Glomerular endothelial cell (primary cell): ENCODE measurements at regions not wholly inside any gene's neighbourhood (a gene's known extent, or its start where the extent isn't known, plus 50 kb on each side); places are given as distances from the start of the nearest gene placed in this dataset.
"Not testable (repeated sequence)": the region's sequence is repeated elsewhere in the genome, so short reads cannot be mapped to it uniquely, and the experiment has no call there.

ENCODE experiments used
- DNase-seq: peaks from one replicate; pipeline ENCODE4 v3.0.0-alpha.2; 2011; ENCODE audit warnings: low read depth, low spot score; ENCODE audit errors: extremely low read depth

DNA sequence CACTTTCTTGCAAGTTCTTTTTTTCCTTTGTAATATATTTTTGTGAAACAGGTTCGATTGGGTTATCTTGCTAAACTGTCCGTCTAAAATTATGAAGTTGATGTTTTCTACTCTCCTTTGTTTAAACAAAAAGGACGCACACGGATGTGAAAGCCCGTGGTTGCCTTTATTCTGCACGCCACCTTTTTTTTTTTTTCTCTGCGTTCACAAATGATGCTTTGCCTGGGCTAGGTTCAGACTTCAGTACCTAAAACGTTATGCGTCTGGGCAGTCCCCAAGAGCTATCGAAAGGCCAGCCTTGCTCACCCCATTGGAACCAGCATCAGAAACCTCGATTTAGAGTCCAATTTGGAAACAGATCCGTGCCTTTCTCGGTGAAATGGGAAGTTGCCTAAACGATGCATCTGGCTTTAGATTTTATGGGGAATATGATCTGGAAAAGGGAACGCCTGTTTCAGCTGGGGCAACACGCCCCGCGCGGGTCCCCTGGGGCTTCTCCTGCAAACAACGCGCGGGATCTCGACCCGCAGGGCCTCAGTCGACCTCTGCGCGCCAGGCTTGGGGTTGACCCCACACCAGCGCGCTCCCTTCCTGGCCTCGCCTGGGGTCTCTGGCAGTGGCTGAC, 113.9 kb downstream of the KCNRG start:
- DNase-seq, result no peak

DNA sequence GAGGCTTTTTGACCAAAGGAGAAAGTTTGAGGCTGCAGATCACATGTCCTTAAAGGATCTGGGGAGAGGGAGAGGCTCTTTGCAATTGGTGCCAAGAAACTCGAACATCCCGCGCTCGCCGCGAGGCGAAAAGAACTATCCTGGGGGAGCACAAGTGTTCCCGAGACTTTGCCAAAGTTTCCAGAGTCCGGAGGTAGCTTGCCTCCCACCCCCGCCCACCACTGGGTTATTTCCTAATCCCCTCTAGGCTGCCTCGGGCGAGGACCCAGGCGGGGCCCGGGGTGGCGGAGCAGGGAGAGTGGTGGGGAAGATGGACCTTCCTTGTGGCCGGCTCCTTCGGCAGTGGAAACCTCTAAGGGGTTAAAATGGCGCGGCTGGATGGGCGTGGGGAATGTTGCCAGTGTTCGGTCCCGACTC, 114.5 kb downstream of the KCNRG start:
- DNase-seq, result no peak

DNA sequence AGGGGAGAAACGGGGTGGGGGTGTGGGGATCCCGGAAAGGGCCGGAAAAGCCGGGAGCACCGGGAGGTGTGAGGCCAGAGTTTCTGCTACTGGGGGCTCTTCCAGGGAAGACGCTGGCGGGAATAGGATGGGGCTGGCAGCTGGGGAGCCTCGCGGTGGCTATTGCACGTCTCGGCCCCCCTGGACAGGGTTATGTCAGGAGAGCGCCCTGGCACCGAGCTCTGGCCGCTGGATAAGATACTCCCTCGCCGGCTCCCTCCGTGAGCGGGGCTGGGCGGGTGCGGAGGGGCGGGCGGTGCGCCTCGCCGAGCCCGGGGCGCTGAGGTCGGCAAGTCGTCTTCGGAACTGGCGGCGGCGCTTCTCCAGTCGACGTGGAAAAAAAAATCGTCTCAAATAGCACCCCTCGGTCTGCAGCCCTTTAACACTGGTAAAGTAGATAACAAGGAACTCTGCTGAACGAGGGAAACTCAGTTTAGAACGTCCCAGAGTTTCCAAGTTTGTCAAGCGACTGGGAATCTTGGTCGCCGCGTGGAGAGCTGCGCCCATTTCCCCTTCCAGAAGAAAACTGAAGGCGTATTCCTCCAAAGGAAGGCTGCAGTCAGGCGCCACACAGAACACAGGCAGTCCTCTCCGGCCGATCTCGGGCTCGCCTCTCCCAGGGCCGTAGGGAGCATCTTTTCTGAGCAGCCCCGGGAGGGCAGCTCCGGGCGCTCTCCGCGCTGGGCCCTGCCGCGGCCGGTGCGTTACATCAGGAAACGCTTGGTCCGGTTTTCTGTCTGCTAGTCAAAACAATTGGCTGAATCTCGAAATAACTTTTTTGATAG, 115.1 kb downstream of the KCNRG start:
- no peak for DNase-seq

DNA sequence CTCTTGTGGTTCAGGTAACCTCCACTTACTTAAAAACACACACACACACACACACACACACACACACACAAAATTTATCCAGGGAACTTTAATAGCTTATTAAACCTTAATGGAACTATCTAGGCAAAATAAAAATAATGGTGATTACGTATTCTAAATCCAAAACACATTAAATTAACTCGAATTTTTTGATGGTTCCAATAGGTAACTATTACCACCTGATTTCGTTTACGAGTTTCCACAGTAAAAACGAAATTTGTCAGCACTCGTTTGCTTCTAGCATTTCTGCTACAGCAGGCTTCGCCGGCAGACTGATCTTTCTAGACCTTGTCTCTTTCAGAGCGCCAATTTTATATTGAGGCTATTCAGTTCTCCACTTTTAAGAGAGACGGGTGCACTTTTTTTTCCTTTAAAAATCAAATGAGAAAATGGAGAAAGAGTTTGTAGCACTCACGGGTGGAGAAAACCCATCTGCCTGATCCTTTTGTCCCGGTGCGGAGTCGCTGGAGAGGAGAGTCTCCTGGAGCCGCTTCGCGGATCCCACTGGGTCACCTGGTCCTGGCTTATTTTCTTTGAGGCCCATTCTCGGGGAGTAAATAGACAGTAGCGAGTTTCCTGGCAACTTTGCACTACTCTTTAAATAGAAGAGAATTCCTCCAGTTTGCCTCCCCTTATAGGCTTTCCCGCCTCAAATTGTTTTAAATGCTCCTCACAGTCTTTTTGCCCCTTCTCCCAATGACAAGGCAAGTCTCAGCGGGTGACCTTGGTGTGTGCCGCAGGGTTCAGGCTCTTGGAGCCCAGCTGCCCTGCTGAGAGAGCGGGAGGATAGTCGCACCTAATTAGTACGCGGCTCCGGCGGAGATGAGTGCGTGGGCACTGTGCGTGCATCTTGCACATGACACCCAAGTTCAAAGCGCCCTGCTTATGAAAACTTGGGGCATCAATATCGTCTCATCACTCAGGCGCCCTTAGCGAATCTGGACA, 117.0 kb downstream of the KCNRG start:
- no peak for DNase-seq

DNA sequence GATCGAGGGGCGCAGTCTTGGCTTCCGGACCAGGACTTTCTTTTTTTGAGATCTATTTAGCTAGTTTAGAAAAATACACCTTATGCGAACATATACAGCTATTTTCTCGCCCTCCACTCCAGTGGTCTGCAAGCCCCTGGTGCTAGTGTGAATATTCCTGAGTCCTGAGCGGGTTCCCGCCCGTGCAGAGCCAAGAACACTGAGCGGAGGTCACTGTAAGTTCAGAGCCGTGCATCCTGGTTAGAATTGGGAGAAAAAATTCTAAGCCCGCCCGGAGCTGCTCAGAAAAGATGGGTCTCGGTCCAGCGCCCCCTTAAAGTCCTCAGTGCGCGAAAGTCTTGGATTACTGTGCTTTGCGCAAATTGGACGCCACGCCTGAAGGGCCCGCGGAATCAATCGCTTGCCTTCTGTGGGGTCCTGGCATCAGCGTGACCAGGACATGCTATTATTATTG, 117.7 kb downstream of the KCNRG start:
- DNase-seq, result no peak

DNA sequence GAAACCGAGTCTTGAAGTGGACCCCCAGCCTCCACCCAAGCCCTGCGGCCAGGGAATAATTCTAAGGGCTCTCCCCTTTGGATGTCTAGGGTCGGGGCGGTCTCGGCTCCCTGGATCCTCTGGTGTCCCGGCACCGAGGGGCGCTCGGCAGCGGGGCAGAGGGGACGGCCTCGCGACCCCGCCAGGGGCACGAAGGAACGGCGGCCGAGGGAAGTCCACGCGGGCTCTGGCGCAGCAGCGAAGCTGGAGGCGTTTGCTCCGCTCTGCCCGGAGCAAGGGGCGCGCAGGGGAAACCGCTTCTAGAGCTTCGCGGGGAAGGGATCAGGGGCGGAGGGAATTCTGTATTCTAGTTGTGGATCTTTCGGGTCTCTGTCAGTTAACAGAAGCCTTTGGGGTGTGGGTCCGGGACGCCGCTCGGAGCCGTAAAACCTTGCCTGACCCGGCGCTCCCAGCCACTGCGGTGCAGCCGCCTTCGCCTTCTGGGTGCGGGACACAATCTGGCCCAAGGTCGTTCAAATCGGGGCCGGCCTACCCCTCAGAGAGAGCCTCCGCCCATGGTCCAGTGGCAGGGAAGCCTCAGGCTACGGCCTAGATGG, 118.2 kb downstream of the KCNRG start:
- DNase-seq, result no peak

DNA sequence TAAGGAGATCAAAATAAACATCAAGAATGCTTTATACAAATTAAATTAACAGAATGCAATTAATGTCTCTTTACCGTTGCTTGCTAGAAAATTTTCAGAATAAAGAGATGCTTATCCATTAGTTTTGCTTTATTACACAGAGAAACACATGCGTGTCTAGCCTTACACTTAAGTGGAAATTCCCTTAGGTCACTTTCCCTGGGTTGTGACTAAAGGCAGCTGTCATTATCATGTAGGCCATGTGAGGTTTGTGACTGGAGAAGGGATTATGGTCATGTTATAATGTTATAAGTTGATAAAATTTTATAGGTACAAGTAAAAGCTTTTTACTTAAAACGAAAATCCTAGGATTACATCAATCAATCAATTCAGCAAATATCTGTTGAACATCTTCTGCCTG, 121.0 kb downstream of the KCNRG start:
- DNase-seq, result no peak

DNA sequence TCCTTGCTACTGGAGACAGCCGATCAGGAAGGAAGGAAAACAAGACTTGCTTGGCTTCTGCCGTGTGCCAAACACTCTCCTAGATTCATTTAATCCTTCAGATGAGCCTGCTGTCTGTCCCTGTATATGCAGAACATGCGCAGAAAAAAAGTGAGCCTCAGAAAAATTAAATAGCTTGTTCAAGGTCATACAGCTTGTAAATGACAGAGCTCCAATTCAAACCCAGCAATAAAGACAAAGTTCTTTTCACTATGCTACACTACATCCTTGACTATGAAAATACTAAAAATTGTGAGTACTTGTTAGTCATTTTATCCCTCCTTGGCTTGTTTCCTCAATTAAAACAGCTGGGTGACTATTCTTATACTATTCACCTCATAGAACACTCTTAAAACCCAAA, 121.4 kb downstream of the KCNRG start:
- DNase-seq, result no peak

DNA sequence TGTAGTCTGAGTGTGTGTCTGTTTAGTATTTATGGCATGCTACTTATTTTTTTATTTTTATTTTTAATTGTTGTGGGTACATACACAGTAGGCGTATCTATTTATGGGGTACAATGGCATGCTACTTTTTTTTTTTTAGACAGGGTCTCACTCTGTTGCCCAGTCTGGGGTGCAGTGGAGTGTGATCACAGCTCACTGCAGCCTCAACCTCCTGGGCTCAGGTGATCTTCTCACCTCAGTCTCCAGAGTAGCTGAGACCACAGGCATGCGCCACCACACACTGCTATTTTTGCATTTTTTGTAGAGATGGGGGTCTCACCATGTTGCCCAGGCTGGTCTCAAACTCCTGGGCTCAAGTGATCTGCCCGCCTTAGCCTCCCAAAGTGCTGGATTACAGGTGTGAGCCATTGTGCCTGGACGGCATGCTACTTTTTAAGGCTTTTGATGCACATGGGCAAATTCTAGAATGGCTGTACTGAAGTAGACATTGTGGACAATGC, 124.2 kb downstream of the KCNRG start:
- DNase-seq, result not testable (repeated sequence)

DNA sequence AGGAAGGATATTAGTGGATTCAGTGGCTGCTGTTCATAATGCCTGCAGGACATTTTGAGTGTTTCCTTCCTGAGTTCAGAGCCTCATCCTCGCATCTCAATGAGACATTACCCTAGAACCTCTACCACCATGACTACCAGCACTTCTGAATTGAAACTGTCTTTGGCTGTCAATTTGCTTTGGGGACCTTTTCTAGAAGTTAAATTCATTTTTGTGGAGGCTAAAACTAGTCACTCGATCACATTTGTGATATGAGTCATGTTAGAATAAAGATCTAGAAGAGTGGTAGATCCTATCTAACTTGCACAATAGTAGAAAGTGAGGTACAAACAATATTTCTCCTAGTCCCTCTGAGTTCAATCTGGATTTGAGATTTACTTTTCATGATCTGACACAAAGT, 124.9 kb downstream of the KCNRG start:
- no peak for DNase-seq

DNA sequence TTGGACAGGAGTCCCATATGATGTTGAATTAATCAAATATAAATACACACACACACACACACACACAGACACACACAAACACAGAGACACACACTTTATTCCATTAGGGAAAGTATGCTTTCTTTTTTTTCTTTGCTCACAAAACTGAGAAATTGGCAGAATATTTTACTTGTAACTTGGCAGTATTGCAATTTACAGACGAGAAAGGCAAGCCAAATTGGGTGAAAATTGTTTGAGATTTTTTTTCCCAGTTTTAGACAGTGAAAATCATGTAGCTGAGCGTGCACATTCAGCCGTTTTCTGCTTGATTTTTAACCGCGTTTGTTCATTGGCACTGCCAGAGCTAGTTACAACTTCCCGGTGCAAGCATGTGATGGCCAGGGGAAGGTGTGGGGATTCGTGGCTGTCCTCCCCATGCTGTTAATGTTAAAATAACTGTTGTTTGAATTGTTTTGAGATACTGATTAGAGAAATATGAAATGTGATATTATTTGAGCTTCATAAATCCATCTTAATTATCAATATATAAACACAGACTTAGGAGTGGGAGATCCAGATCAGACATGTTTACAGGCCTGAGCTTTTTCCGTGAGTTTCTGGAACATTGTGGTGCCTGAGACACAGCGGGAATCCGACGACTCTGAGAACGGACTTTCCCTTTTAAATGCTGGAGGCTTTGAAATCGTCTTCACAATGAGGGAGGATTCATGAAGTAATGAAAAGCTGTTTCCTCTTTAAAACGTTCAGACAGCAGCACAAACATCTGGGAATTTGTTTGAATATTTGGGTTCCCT, 125.5 kb downstream of the KCNRG start:
- DNase-seq, result no peak

DNA sequence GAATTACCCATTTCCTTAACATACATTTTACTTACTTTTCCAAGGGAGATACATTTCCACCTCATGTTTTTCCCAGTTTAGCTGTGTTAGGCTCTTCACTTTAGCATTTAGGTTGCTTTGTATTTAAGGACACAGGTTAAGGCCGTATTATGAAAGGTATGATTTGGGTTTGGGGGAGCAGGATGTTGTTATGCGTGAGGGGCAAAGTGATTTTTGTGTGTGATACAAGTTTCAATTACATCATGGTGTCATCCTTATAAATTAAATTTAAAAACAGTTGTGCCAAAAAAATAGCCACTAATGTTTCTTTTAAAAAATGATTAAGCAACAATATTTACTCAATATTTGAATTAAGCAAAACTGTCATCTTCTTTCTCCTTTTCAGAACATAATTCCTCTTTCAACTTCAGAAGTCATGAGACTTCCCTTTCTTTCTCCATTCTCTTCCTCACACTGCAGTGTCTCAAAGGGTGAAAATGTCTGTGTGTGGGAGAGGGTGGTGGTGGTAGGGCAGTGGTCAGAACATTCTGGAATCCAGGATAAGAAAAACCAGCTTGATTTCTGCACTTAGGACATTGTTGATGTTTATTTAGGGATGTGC, 126.2 kb downstream of the KCNRG start:
- no peak for DNase-seq

DNA sequence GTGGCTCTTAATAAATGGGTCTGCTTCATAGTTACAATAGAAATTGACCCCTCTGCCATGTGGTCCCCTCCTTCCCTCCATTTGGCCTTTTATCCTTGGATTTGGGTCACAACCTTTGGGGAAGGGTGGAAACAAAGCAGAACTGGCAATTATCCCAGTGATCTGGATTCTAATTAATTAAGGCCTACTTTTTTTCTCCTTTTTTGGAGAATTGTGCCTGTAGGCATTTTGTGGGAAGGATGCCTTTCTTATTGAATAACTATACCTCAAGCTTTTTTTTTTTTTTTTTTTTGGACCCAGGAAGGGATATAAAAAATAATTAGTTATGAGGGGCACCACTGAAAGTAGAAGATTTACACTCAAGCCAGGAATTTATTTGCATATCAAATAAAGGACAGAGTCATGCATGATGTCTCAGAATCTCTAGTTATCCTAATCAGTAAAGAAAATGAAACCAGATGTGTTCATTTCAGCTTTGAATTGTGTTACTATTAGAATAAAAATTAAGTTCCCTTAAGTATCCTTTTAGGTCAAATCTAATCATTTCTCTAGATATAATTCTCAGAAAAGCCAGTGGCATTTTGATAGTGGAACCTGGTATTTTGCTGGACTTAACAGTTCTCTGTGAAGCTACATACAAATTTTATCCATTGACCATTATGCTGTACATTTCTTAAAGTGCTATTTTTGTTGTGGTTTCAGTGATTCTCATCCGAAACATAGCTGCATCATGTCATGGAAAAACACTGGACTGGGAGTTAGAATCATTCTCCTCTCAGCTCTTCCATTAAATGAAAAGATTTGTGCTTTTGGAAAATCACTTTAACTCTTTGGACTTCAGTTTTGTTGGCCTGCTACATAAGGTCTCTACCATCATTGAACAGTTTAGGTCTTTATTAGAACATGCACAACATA, 129.3 kb downstream of the KCNRG start:
- DNase-seq, result no peak

DNA sequence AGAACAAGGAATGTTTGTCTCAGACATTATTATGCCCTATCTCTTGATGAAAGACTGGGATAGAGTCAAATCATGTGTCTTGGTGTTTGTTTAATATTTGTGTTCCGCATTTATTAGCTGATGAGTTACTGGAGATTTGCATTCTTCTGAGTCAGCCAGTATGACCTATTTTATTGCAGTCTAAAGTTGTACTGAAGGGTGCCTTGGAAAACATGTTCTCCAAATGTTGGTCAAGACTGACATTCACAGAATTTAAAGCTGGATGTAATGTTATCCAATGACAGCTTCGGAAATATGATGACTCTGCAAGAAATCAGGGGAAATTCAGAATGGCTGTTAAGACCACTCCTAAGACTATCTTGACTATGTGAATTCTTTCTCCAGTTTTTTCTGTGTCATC, 134.0 kb downstream of the KCNRG start:
- DNase-seq, result no peak

DNA sequence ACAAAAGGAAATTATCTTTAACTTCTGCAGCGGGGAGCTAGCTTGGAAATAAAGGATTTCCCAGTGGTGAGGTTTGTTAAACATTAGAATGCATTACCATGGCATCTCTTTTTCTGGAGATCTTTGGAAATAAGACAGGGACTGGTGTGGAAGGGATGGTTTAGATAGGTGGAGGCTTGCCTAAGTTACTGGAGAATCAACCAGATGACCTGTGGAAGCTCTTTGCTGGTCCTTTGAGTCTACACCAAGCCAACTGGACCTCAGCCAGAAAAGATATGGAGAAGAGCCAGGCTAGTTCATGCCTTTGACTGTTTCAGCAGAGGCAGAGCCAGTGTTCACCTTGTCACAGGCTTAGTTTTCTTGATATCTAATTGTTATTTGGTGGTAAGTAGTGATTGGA, 134.7 kb downstream of the KCNRG start:
- DNase-seq, result no peak

DNA sequence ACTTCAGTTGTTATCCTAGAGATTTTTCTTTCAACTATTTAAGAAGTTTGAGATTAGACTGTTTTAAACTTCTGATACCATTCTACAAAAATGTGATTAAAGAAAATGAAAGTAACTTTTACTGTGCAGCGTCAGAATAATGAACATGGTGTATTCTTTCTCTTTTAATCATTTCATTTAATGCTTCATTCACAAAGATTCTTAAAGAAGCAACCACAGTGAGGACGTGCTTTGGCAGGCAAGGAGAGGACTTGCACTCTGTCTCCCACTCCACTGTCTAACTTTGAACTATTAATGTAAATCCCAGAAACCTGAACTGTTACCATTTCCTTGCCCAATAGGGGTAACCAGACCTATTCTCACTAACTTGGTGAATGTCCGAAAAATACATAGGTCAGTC, 137.0 kb downstream of the KCNRG start:
- DNase-seq, result no peak

DNA sequence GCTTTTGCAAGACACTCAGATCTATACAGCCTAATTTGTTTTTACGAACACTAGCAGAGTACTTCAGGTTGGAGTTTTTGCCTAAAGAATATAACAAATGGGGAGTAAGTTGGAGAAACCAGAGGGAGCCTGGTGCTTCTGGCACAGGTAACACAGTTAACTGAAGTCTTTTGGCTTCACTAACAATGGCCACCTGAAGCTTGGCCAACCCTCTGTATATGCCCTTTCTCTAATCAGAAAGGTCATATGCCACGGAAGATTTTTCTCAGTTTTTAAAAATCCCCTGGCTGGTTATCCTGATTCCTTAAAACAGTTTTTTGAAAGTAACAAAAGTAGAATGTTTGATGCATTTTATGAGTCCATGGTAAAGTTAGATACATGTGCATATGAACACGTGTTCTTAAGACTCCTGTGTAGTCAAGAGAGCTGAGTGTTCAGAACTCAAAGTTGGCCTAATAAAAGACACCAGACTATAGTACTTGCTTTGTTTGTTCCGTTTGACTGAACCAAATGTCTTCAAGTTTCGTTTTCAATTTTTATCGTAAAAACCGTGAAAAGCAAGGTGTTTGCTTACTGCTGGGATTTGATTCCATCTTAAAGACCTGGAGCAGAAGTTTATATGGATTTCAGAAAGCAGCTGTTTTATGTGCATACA, 137.5 kb downstream of the KCNRG start:
- no peak for DNase-seq

DNA sequence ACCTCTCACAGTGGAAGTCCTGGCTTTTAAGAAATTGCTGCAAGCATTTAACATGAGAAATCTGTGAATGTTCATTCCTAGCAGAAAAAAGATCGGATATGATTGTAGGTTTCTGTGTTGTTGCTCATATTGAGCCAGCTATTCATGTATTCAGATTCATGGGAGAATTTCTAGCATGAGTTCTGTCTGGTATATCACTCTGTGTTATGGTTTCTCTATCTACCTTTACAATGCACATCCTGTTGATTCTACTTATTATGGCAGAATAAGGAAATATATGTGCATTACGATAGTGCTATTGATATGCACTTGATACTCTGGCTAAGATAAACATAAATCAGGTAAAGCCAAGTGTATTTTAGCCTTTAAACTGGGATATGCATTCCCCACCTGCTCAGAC, 138.2 kb downstream of the KCNRG start:
- DNase-seq, result no peak
